Mesodermal cell (in vitro differentiated cells): ENCODE measurements at regions not wholly inside any gene's neighbourhood (a gene's known extent, or its start where the extent isn't known, plus 50 kb on each side); places are given as distances from the start of the nearest gene placed in this dataset.
"Not testable (repeated sequence)": the region's sequence is repeated elsewhere in the genome, so short reads cannot be mapped to it uniquely, and the experiment has no call there.

Experiments
- H3K27ac ChIP-seq: 2 replicates; pipeline ENCODE4 v1.7.0; 2013; ENCODE audit warnings: mild to moderate bottlenecking, low read depth, low read length, moderate library complexity; ENCODE audit not compliant: severe bottlenecking
- H3K36me3 ChIP-seq: 2 replicates; pipeline ENCODE4 v1.7.1; 2013; ENCODE audit warnings: mild to moderate bottlenecking, low read length, moderate library complexity; ENCODE audit not compliant: control insufficient read depth, insufficient read depth
- H3K4me1 ChIP-seq: one replicate; pipeline ENCODE4 v1.7.1; 2013; ENCODE audit warnings: mild to moderate bottlenecking, low read length; ENCODE audit not compliant: insufficient read depth, control insufficient read depth, poor library complexity, severe bottlenecking
- H3K4me3 ChIP-seq: 2 replicates; pipeline ENCODE4 v1.7.0; 2013; ENCODE audit warnings: low read length, control low read depth, mild to moderate bottlenecking; ENCODE audit not compliant: insufficient read depth, poor library complexity, severe bottlenecking; ENCODE audit errors: extremely low read depth
- H3K9me3 ChIP-seq: 2 replicates; pipeline ENCODE4 v1.7.1; 2013; ENCODE audit warnings: mild to moderate bottlenecking, low read length, moderate library complexity; ENCODE audit not compliant: control insufficient read depth
- WGBS, 2 experiments: methylation state at CpG; one replicate each; pipeline ENCODE4 v1.1.5; 2013; ENCODE audit warnings: missing lambda C conversion rate in 2 of 2; ENCODE audit not compliant: insufficient coverage in 2 of 2; 5-methylcytosine and 5-hydroxymethylcytosine counted together

DNA sequence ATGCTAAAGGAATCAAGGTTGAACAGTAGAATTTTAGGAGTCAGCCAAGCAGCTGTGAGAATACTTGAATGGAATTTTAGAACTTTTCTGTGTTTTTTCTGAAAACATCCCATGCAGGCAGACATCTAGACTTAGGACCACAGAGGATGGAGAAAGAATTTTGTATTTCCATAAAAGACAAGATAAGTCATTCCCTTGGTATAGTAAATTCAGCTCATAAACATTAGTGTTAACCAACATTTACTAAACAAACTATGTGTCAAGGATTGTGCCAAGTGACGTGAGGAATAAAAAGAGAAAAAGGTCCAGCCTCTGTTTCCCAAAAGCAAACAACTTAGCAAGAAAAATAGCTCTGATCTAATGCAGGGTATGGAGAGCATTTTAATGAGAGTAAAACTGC is 210.2 kb upstream of the NR5A2 start:
- Histone ChIP-seq H3K4me3 (no peak overlapping the region), H3K4me1 (no peaks in the 10 kb centered on the region), H3K9me3 (no peaks in the 10 kb centered on the region), H3K36me3 (no peaks in the 10 kb centered on the region), H3K27ac (no peak overlapping the region)
- no CpG with 5 or more reads among the region's 1 CpG for WGBS, 2 experiments

DNA sequence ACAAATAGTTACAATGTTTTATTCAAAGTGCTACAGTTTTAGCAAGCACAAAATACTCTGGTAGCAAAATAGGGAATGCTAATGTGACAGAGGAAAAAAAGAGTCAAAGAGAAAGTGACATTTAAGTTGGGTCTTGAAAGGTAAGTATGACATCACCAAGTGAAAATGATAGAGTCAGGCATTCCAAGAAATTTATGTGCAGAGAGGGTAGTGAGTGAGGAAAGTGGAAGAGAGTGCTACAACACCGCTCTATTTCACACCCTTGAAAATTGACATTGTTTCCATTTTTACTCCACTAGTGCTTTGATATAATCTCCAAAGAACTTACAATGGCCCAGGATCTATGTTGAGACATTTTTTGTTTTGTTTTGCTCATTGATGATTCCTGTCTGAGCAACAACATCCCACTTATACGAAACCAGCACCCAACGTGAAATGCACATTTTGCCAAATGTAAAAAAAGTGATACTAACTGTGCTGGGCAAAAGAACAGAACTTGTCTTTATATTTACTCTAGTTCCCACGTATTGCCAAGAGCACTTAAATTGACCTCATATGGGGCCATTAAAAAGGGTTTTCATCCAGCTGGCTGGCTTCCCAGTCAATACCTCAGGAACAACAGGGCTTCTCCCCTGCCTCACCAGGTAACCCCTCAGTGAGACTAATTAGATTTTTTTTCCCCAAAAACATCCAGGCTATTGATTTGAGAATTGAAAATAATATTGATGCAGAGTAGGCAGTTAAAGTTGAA is 206.3 kb upstream of the NR5A2 start:
- no peaks in the 10 kb centered on the region for H3K9me3 ChIP-seq

DNA sequence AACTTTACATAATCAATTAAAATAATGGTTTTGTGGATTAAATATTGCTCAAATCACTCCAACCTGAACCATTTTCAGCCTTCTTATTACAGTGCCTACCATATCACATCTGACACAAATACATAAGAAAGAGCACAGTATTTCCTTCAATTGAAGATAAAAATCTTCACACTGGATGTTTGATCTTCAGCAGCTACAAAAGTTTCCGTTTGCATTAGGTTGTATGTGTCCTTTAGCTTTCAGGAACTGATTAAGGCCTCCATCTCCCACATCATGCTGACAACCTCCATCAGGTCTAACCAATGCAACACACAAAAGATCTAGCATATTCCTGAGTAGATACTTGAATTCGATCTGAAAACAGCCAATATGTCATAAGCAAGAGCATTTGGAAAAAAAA is 195.1 kb upstream of the NR5A2 start:
- WGBS, 2 experiments = 100% methylated on average over 1 of the region's 2 CpGs; no CpG with 5 or more reads in 1 of the 2 experiments
- no peak overlapping the region for H3K27ac ChIP-seq

More for the DNA sequence above, 206.3 kb upstream of the NR5A2 start:
- H3K4me1 ChIP-seq = no peaks in the 10 kb centered on the region
- no peak overlapping the region for H3K27ac ChIP-seq
- H3K4me3 ChIP-seq = no peak overlapping the region
- WGBS, 2 experiments = 57 to 79% methylated on average over 1 to 3 of the region's 4 CpGs
- H3K36me3 ChIP-seq = no peaks in the 10 kb centered on the region

DNA sequence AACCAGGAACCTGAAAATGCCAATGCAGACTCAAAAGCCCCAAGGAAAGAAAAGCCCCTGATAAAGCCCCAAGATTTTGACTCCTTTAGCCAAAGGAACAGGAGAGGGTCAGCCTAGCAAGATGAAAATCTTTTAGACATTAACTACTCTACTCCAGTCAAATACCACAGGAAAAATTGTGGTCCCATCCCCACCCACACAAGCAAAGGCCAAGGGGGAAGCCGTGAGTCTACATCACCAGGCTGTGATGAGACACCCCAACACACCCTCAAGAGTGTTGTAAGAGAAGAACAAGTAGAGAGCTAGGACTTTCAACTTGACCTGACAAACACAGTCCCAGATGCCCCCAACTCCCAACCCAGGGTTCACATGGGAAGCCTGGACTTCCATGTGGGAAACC is 192.8 kb upstream of the NR5A2 start:
- no CpG with 5 or more reads among the region's 1 CpG for WGBS, 2 experiments
- H3K9me3 ChIP-seq = no peaks in the 10 kb centered on the region
- H3K4me1 ChIP-seq = no peaks in the 10 kb centered on the region
- H3K4me3 ChIP-seq = no peak overlapping the region
- H3K36me3 ChIP-seq = no peaks in the 10 kb centered on the region
- no peak overlapping the region for H3K27ac ChIP-seq

More for the DNA sequence above, 195.1 kb upstream of the NR5A2 start:
- no peaks in the 10 kb centered on the region for H3K9me3 ChIP-seq
- H3K36me3 ChIP-seq = no peaks in the 10 kb centered on the region
- H3K4me1 ChIP-seq = no peaks in the 10 kb centered on the region
- no peak overlapping the region for H3K4me3 ChIP-seq

DNA sequence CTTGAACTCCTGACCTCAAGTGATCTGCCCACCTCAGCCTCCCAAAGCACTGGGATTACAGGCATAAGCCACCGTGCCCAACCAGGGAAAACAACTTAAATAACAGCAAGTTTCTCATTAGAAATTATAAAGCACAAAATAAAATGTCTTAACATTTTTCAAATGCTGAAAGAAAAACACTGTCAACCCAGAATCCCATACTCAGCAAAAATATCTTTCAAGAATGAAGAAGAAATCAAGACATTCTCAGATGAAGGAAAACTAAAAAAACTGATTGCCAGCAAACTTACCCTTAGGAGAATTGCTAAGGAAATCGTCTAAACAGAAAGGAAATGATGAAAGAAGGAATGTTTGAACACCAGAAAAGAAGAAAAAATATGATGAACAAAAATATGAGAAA is 191.1 kb upstream of the NR5A2 start:
- Histone ChIP-seq H3K36me3 (no peaks in the 10 kb centered on the region), H3K4me3 (no peak overlapping the region), H3K9me3 (no peaks in the 10 kb centered on the region), H3K4me1 (no peaks in the 10 kb centered on the region), H3K27ac (no peak overlapping the region)
- WGBS, 2 experiments = 100% methylated on average over 1 of the region's 2 CpGs; no CpG with 5 or more reads in 1 of the 2 experiments

GRCh38 chr1:199837321-199837720 is 190.2 kb upstream of the NR5A2 start:
- no peaks in the 10 kb centered on the region for H3K9me3 ChIP-seq
- no peaks in the 10 kb centered on the region for H3K36me3 ChIP-seq
- H3K4me3 ChIP-seq = no peak overlapping the region
- WGBS, 2 experiments = 80% methylated on average over 1 of the region's 1 CpG; no CpG with 5 or more reads in 1 of the 2 experiments
- H3K27ac ChIP-seq = no peak overlapping the region
- no peaks in the 10 kb centered on the region for H3K4me1 ChIP-seq

GRCh38 chr1:199839608-199840007 is 187.9 kb upstream of the NR5A2 start:
- not testable (repeated sequence) for H3K4me1 ChIP-seq, H3K36me3 ChIP-seq, H3K4me3 ChIP-seq, H3K27ac ChIP-seq, H3K9me3 ChIP-seq
- WGBS, 2 experiments = 94 to 100% methylated on average over 2 of the region's 8 CpGs

- 100% methylated on average over 2 of the region's 2 CpGs; no CpG with 5 or more reads in 1 of the 2 experiments for WGBS, 2 experiments
- H3K9me3 ChIP-seq, H3K4me1 ChIP-seq, H3K27ac ChIP-seq, H3K36me3 ChIP-seq, H3K4me3 ChIP-seq: not testable (repeated sequence)
Observed at GRCh38 chr1:199843096-199843495, 184.4 kb upstream of the NR5A2 start.

DNA sequence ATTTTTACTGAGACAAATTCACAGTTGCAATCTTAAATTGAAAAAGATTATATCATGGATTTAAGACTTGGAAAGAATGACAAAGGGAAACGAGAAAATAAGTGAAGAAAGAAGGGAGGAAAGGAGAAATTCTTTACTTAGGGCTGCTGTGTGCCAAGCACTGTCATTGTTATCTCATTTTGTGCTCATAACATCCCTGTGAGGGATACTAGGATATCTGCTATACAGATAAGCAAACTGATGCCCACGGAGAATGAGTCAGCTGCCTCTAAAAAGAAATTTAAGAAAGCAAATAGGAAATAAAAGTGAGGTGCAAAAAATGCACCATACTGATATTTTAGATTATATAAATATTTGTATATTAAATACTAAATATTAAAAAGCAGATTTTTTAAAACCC is 183.6 kb upstream of the NR5A2 start:
- Histone ChIP-seq H3K9me3 (no peaks in the 10 kb centered on the region), H3K4me3 (no peak overlapping the region), H3K36me3 (no peaks in the 10 kb centered on the region), H3K27ac (no peak overlapping the region), H3K4me1 (peaks cover 4% of the 10 kb centered on the region)
- 70% methylated on average over 1 of the region's 2 CpGs; no CpG with 5 or more reads in 1 of the 2 experiments for WGBS, 2 experiments

GRCh38 chr1:199847021-199847420 is 180.5 kb upstream of the NR5A2 start:
- H3K9me3 ChIP-seq = no peaks in the 10 kb centered on the region
- WGBS, 2 experiments = 93% methylated on average over 8 of the region's 8 CpGs
- H3K4me3 ChIP-seq = no peak overlapping the region
- peaks cover 13% of the 10 kb centered on the region for H3K4me1 ChIP-seq
- no peak overlapping the region for H3K27ac ChIP-seq
- no peaks in the 10 kb centered on the region for H3K36me3 ChIP-seq

GRCh38 chr1:199851439-199852140 is 175.9 kb upstream of the NR5A2 start:
- WGBS, 2 experiments = 83% methylated on average over 1 of the region's 2 CpGs; no CpG with 5 or more reads in 1 of the 2 experiments
- Histone ChIP-seq H3K4me1 (peaks cover 20% of the 10 kb centered on the region), H3K4me3 (no peak overlapping the region), H3K27ac (peak overlapping the region; percentile 41), H3K36me3 (no peaks in the 10 kb centered on the region), H3K9me3 (no peaks in the 10 kb centered on the region)
